CD4-positive, alpha-beta T cell treated with Interleukin-6 for 4 hours (primary cell): ENCODE measurements at regions not wholly inside any gene's neighbourhood (a gene's known extent, or its start where the extent isn't known, plus 50 kb on each side); places are given as distances from the start of the nearest gene placed in this dataset.

Experiments used
- DNase-seq: peaks from one replicate; pipeline ENCODE4 v3.0.0-alpha.2; 2020; ENCODE audit warnings: mixed read lengths

GRCh38 chr4:163768014-163768413, 273.5 kb downstream of the TMA16 start:
- DNase-seq: no peak

GRCh38 chr4:163772238-163772637, 277.7 kb downstream of the TMA16 start:
- DNase-seq: no peak

- no peak for DNase-seq
These were observed 279.4 kb downstream of the TMA16 start for GRCh38 chr4:163773940-163774339.

GRCh38 chr4:163776957-163777356, 282.5 kb downstream of the TMA16 start:
- DNase-seq: no peak

- no peak for DNase-seq
These were observed 287.2 kb downstream of the TMA16 start for GRCh38 chr4:163781726-163782125.

- no peak for DNase-seq
These were observed 295.7 kb downstream of the TMA16 start for GRCh38 chr4:163790231-163790630.

- DNase-seq: no peak
These were observed 301.4 kb downstream of the TMA16 start for GRCh38 chr4:163795885-163796284.

- DNase-seq: no peak
These were observed 309.5 kb downstream of the TMA16 start for GRCh38 chr4:163804001-163804400.

- DNase-seq: no peak
These were observed 312.2 kb downstream of the TMA16 start for GRCh38 chr4:163806653-163807052.

GRCh38 chr4:163808011-163808410, 313.5 kb downstream of the TMA16 start:
- no peak for DNase-seq

GRCh38 chr4:163810755-163811154, 316.3 kb downstream of the TMA16 start:
- DNase-seq: no peak

GRCh38 chr4:163815776-163816175, 321.3 kb downstream of the TMA16 start:
- DNase-seq: no peak

- no peak for DNase-seq
These were observed 322.0 kb downstream of the TMA16 start for GRCh38 chr4:163816494-163816893.

GRCh38 chr4:163818673-163819072, 324.2 kb downstream of the TMA16 start:
- DNase-seq: no peak

- no peak for DNase-seq
These were observed 339.2 kb downstream of the TMA16 start for GRCh38 chr4:163833669-163834068.

- DNase-seq: no peak
These were observed 351.5 kb downstream of the TMA16 start for GRCh38 chr4:163846008-163846407.

- DNase-seq: no peak
These were observed 357.8 kb downstream of the TMA16 start for GRCh38 chr4:163852246-163852645.

GRCh38 chr4:163857903-163858302, 363.4 kb downstream of the TMA16 start:
- DNase-seq: no peak

- DNase-seq: no peak
These were observed 364.0 kb downstream of the TMA16 start for GRCh38 chr4:163858515-163858914.

GRCh38 chr4:163863082-163863481, 368.6 kb downstream of the TMA16 start:
- DNase-seq: no peak

- no peak for DNase-seq
These were observed 370.5 kb downstream of the TMA16 start for GRCh38 chr4:163865010-163865409.

- no peak for DNase-seq
These were observed 372.3 kb downstream of the TMA16 start for GRCh38 chr4:163866728-163867315.

- DNase-seq: no peak
These were observed 374.0 kb downstream of the TMA16 start for GRCh38 chr4:163868445-163868844.

- no peak for DNase-seq
These were observed 376.6 kb downstream of the TMA16 start for GRCh38 chr4:163871078-163871477.

GRCh38 chr4:163875327-163875726, 380.8 kb downstream of the TMA16 start:
- DNase-seq: no peak
